Thyroid gland (tissue), 4 donors: ENCODE measurements at regions not wholly inside any gene's neighbourhood (a gene's known extent, or its start where the extent isn't known, plus 50 kb on each side); places are given as distances from the start of the nearest gene placed in this dataset.

ENCODE experiments used
- CTCF ChIP-seq, 6 experiments: fragments of 200-600 bp in 3 of 6; fragments of 450-650 bp in 3 of 6; sonication (generic) in 3 of 6; IDR thresholded peaks; one replicate each; pipeline ENCODE4 v1.5.1; 2016 to 2019; ENCODE audit warnings: antibody characterized with exemption in 6 of 6, mild to moderate bottlenecking in 2 of 6, inconsistent platforms in 1 of 6, moderate library complexity in 1 of 6
- POLR2A ChIP-seq, 2 donors: fragments of 450-650 bp; IDR thresholded peaks; one replicate each; pipeline ENCODE4 v1.6.1; 2017; ENCODE audit warnings: antibody characterized with exemption in 2 of 2, mild to moderate bottlenecking in 2 of 2, moderate library complexity in 1 of 2

DNA sequence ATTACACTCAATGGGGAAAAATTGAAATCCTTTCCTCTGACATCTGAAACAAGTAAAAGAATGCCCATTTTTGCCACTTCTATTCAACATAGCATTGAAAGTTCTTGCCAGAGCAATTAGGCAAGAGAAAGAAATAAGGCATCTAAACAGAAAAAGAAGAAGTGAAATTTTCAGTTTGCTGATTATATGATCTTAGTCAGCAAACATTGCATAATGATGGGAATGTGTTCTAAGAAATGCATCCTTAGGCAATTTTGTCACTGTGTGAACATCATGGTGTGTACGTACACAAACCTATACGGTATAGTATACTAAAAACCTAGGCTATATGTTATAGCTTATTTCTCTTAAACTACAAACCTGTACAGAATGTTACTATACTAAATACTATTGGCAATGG is 278.0 kb downstream of the CGGBP1 start:
- TF ChIP-seq CTCF (IDR thresholded peaks at IDR 0.05) (no peak), POLR2A (IDR thresholded peaks at IDR 0.05) (no peak)
